SK-N-SH treated with all-trans-retinoic acid at 6 μM for 48 hours (cell line): ENCODE measurements at regions not wholly inside any gene's neighbourhood (a gene's known extent, or its start where the extent isn't known, plus 50 kb on each side); places are given as distances from the start of the nearest gene placed in this dataset.

Source experiments
- ARNTL ChIP-seq: fragments of 450-650 bp; formaldehyde crosslinking; IDR thresholded peaks from 2 replicates; pipeline ENCODE4 v1.5.0; 2020; ENCODE audit warnings: low read depth, mild to moderate bottlenecking, moderate library complexity, borderline replicate concordance
- CREB5 ChIP-seq: fragments of 250-450 bp; sonication (Bioruptor Pico); IDR thresholded peaks from 2 replicates; pipeline ENCODE4 v1.5.1; 2020; ENCODE audit warnings: low read depth, mild to moderate bottlenecking, moderate library complexity
- GLIS3 ChIP-seq: fragments of 250-450 bp; sonication (Bioruptor Pico); IDR thresholded peaks from 2 replicates; pipeline ENCODE4 v1.5.0; 2020; ENCODE audit warnings: mild to moderate bottlenecking, moderate library complexity
- PATZ1 ChIP-seq: fragments of 250-450 bp; sonication (Bioruptor Pico); IDR thresholded peaks from 2 replicates; pipeline ENCODE4 v1.8.0; 2020; ENCODE audit warnings: mild to moderate bottlenecking, moderate library complexity, borderline replicate concordance
- RARB ChIP-seq: fragments of 250-450 bp; sonication (Bioruptor Pico); IDR thresholded peaks from 2 replicates; pipeline ENCODE4 v1.8.0; 2021; ENCODE audit warnings: mild to moderate bottlenecking, moderate library complexity
- SNAI2 ChIP-seq: fragments of 250-450 bp; sonication (Bioruptor Pico); IDR thresholded peaks from 2 replicates; pipeline ENCODE4 v1.5.0; 2020; ENCODE audit warnings: mild to moderate bottlenecking, moderate library complexity
- ZFP30 ChIP-seq: fragments of 450-650 bp; formaldehyde crosslinking; IDR thresholded peaks from 2 replicates; pipeline ENCODE4 v1.5.0; 2022; ENCODE audit warnings: mild to moderate bottlenecking, moderate library complexity
- ZNF565 ChIP-seq: fragments of 450-650 bp; formaldehyde crosslinking; conservative IDR thresholded peaks from 2 replicates; pipeline ENCODE4 v1.5.0; 2020; ENCODE audit warnings: low read depth, mild to moderate bottlenecking, moderate library complexity

- TF ChIP-seq ZNF565 (CRISPR knock-in tag) (no peak), GLIS3 (no peak), ARNTL (CRISPR knock-in tag) (no peak), RARB (CRISPR knock-in tag) (no peak), ZFP30 (CRISPR knock-in tag) (no peak), PATZ1 (CRISPR knock-in tag) (no peak), CREB5 (CRISPR knock-in tag) (no peak), SNAI2 (no peak)
These were observed 222.4 kb upstream of the ERCC4 start for GRCh38 chr16:13697568-13697967.
